Panc1 (cell line): ENCODE measurements at regions not wholly inside any gene's neighbourhood (a gene's known extent, or its start where the extent isn't known, plus 50 kb on each side); places are given as distances from the start of the nearest gene placed in this dataset.

Experiments
- POLR2AphosphoS5 ChIP-seq: IDR thresholded peaks from 2 replicates; pipeline ENCODE4 v1.6.1; 2012; ENCODE audit warnings: mild to moderate bottlenecking, low read depth, low read length, moderate library complexity
- TF ChIP-seq, protein P1 (sequence below): fragments of 450-650 bp; IDR thresholded peaks from 2 replicates; pipeline ENCODE4 v1.5.1; 2017; ENCODE audit warnings: mild to moderate bottlenecking

DNA sequence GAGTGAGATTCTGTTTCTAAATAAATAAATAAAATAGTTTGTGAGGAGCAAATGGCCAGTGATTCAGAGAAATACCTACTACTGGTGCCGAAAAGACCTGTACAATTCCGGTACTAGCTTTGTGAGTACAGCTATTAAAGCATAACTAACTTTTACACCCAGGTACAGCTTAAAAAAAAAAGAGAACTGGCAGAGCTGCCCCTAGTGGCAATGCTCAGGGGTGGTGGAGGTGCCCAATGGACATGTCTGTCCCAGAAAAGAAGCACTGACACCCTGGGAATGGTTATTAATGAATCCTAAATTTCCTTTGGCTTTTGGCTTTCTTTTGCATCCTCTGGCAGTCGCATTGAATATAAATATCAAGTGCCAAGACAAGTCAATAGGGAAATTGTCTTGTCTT lies 87.0 kb downstream of the LIPG start:
- TF ChIP-seq, protein P1, sequence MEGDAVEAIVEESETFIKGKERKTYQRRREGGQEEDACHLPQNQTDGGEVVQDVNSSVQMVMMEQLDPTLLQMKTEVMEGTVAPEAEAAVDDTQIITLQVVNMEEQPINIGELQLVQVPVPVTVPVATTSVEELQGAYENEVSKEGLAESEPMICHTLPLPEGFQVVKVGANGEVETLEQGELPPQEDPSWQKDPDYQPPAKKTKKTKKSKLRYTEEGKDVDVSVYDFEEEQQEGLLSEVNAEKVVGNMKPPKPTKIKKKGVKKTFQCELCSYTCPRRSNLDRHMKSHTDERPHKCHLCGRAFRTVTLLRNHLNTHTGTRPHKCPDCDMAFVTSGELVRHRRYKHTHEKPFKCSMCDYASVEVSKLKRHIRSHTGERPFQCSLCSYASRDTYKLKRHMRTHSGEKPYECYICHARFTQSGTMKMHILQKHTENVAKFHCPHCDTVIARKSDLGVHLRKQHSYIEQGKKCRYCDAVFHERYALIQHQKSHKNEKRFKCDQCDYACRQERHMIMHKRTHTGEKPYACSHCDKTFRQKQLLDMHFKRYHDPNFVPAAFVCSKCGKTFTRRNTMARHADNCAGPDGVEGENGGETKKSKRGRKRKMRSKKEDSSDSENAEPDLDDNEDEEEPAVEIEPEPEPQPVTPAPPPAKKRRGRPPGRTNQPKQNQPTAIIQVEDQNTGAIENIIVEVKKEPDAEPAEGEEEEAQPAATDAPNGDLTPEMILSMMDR = no peak; the same call in 1 of the 2 replicates
- TF ChIP-seq POLR2AphosphoS5 = no peak
